BE2C (cell line): ENCODE measurements at regions not wholly inside any gene's neighbourhood (a gene's known extent, or its start where the extent isn't known, plus 50 kb on each side); places are given as distances from the start of the nearest gene placed in this dataset.

ENCODE experiments used
- DNase-seq: peaks from one replicate; pipeline ENCODE4 v3.0.0-alpha.2; 2020
- H3K27me3 ChIP-seq: fragments of 250-450 bp; sonication (Bioruptor Pico); 2 replicates; pipeline ENCODE4 v1.5.1; 2020; ENCODE audit warnings: mild to moderate bottlenecking
- H3K36me3 ChIP-seq: fragments of 250-450 bp; sonication (Bioruptor Pico); 2 replicates; pipeline ENCODE4 v1.5.1; 2020; ENCODE audit warnings: mild to moderate bottlenecking
- H3K4me1 ChIP-seq: fragments of 250-450 bp; sonication (Bioruptor Pico); 2 replicates; pipeline ENCODE4 v1.5.1; 2020
- H3K4me3 ChIP-seq: 2 replicates; pipeline ENCODE4 v1.5.1; 2011; ENCODE audit warnings: low read depth, low read length
- H3K9me3 ChIP-seq: fragments of 250-450 bp; sonication (Bioruptor Pico); 2 replicates; pipeline ENCODE4 v1.5.1; 2020
- TF ChIP-seq, protein P1 (sequence below): IDR thresholded peaks from 2 replicates; pipeline ENCODE4 v1.5.1; 2012; ENCODE audit warnings: mild to moderate bottlenecking, low read depth, low read length

GRCh38 chr2:142220901-142221300 is 90.1 kb upstream of the LRP1B start:
- TF ChIP-seq, protein P1, sequence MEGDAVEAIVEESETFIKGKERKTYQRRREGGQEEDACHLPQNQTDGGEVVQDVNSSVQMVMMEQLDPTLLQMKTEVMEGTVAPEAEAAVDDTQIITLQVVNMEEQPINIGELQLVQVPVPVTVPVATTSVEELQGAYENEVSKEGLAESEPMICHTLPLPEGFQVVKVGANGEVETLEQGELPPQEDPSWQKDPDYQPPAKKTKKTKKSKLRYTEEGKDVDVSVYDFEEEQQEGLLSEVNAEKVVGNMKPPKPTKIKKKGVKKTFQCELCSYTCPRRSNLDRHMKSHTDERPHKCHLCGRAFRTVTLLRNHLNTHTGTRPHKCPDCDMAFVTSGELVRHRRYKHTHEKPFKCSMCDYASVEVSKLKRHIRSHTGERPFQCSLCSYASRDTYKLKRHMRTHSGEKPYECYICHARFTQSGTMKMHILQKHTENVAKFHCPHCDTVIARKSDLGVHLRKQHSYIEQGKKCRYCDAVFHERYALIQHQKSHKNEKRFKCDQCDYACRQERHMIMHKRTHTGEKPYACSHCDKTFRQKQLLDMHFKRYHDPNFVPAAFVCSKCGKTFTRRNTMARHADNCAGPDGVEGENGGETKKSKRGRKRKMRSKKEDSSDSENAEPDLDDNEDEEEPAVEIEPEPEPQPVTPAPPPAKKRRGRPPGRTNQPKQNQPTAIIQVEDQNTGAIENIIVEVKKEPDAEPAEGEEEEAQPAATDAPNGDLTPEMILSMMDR: no peak

DNA sequence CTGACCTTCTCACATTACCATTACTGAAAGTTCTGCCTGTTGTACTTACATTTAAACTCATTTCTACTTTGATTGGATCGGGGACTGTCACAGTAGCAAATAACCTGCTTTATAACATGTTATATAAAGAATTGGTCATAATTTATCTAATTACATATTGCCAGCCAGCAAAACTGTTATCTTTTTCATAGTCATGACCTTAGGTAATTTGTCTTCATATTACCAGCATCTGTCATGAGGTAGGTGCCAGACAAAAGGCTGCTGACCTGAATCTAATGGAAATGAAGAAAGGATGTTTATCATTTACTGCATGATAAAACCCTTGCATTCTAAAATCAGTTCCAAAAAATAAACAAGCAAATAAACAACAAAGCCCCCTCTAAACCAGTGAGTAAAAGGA is 89.4 kb upstream of the LRP1B start:
- no peak overlapping the region for H3K4me3 ChIP-seq
- TF ChIP-seq, protein P1: no peak
- H3K4me1 ChIP-seq: no peaks in the 10 kb centered on the region
- H3K27me3 ChIP-seq: no peaks in the 10 kb centered on the region
- no peak for DNase-seq
- no peaks in the 10 kb centered on the region for H3K9me3 ChIP-seq
- H3K36me3 ChIP-seq: no peaks in the 10 kb centered on the region

More at GRCh38 chr2:142220901-142221300, 90.1 kb upstream of the LRP1B start:
- no peak overlapping the region for H3K4me3 ChIP-seq
- no peaks in the 10 kb centered on the region for H3K27me3 ChIP-seq
- H3K36me3 ChIP-seq: no peaks in the 10 kb centered on the region
- DNase-seq: peak; percentile 23
- H3K9me3 ChIP-seq: no peaks in the 10 kb centered on the region
- no peaks in the 10 kb centered on the region for H3K4me1 ChIP-seq

GRCh38 chr2:142218471-142218870 is 87.7 kb upstream of the LRP1B start:
- DNase-seq: no peak
- H3K9me3 ChIP-seq: no peaks in the 10 kb centered on the region
- H3K4me3 ChIP-seq: no peak overlapping the region
- no peaks in the 10 kb centered on the region for H3K27me3 ChIP-seq
- H3K36me3 ChIP-seq: no peaks in the 10 kb centered on the region
- H3K4me1 ChIP-seq: no peaks in the 10 kb centered on the region
- TF ChIP-seq, protein P1: no peak

DNA sequence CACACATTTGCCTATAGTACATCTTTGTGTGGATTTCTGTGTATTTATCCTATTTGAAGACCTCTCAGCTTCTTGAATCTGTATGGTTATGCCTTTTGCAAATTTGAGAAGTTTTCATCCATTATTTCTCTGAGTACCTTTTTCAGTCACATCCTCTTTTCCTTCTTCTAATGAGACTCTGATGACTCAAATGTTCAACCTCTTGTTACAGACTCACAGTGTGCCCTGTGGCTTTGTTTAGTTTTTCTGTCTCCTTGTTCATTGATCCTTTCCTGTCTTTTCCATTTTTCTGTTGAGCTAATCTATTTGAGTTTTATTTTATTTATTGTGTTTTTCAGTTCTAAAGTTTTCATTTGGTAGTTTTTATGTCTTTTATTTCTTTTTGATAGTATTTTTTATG is 87.0 kb upstream of the LRP1B start:
- Histone ChIP-seq H3K4me3 (no peak overlapping the region), H3K9me3 (no peaks in the 10 kb centered on the region), H3K4me1 (no peaks in the 10 kb centered on the region), H3K27me3 (no peaks in the 10 kb centered on the region), H3K36me3 (no peaks in the 10 kb centered on the region)
- TF ChIP-seq, protein P1: no peak
- DNase-seq: no peak

GRCh38 chr2:142200062-142200461 is 69.2 kb upstream of the LRP1B start:
- H3K27me3 ChIP-seq: no peaks in the 10 kb centered on the region
- no peaks in the 10 kb centered on the region for H3K4me1 ChIP-seq
- no peaks in the 10 kb centered on the region for H3K9me3 ChIP-seq
- H3K36me3 ChIP-seq: no peaks in the 10 kb centered on the region
- no peak for DNase-seq
- TF ChIP-seq, protein P1: no peak
- H3K4me3 ChIP-seq: no peak overlapping the region

- TF ChIP-seq, protein P1: no peak
- no peak for DNase-seq
- Histone ChIP-seq H3K4me3 (no peak overlapping the region), H3K4me1 (no peaks in the 10 kb centered on the region), H3K36me3 (no peaks in the 10 kb centered on the region), H3K27me3 (no peaks in the 10 kb centered on the region), H3K9me3 (no peaks in the 10 kb centered on the region)
Measured at GRCh38 chr2:142199073-142199472, 68.3 kb upstream of the LRP1B start.
